ENCODE measurements at regions not wholly inside any gene's neighbourhood (a gene's known extent, or its start where the extent isn't known, plus 50 kb on each side); places are given as distances from the start of the nearest gene placed in this dataset.

DNA sequence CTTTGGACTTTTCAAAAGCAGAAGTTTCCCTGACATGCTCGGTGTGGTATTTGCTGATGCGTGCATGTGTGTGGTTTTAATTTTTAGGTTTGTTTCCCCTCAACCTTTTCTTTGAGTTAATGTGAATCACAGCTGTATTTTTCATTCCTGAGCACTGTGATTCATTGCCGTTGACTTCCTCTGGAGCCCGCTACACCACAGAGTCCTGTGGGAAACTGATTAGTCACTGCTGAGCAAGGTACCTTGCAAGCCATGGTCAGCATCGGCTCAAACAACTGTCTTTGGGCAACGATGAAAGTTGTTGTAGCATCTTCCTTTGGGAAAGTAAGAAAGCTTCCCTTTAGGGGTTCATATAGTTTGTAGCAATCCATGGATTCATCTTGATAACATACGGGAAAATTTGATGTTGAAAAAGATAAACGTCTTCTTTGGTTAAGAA lies 57.5 kb downstream of the RIN2 start:
- no peak overlapping the region for H3K4me3 ChIP-seq (replicated peaks; ENCODE audit: low read depth, low read length)
- TF ChIP-seq, protein P1, sequence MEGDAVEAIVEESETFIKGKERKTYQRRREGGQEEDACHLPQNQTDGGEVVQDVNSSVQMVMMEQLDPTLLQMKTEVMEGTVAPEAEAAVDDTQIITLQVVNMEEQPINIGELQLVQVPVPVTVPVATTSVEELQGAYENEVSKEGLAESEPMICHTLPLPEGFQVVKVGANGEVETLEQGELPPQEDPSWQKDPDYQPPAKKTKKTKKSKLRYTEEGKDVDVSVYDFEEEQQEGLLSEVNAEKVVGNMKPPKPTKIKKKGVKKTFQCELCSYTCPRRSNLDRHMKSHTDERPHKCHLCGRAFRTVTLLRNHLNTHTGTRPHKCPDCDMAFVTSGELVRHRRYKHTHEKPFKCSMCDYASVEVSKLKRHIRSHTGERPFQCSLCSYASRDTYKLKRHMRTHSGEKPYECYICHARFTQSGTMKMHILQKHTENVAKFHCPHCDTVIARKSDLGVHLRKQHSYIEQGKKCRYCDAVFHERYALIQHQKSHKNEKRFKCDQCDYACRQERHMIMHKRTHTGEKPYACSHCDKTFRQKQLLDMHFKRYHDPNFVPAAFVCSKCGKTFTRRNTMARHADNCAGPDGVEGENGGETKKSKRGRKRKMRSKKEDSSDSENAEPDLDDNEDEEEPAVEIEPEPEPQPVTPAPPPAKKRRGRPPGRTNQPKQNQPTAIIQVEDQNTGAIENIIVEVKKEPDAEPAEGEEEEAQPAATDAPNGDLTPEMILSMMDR (IDR thresholded peaks at IDR 0.05; ENCODE audit: low read length, missing control alignments) = peak; percentile 30
- DNase-seq (ENCODE audit: low read depth) = peak; percentile 98

DNA sequence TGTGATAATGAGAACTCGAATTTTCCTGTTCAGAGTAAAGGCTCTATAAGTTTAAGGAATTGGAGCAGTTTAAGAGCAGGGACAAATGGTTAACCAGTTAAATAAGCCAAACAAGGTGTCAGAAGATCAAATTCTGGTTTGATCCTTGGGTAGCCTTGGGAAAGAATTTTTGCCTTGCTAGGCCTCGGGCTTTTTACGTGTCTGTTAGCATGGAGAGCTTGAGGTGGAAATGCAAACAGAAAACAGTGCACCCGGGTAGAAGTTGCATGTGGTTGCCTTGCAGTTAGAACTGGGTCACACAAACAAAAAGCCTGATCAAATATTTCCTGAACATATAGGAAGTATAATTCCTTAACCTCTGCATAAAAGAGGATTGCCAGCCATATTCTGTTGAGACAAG lies 58.3 kb downstream of the RIN2 start:
- DNase-seq (ENCODE audit: low read depth) = no peak
- no peak overlapping the region for H3K4me3 ChIP-seq (replicated peaks; ENCODE audit: low read depth, low read length)
- TF ChIP-seq, protein P1 (IDR thresholded peaks at IDR 0.05; ENCODE audit: low read length, missing control alignments) = no peak

DNA sequence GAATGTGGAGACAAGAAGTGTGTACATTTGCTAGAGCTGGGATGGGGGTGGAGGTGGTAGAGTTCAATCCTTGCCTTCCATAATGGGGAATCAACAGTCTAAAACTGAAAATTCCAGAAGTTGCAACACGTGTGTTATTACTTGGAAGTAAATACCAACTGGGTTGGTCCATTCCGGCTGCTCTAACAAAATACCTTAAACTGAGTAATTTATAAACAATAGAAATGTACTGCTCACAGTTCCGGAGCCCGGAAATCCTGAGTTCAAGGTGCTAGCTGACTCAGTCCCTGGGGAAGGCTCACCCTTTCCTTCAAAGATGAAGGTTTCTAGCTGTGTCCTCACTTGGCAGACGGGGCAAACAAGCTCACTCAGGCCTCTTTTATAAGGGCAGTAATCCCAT lies 59.0 kb downstream of the RIN2 start:
- TF ChIP-seq, protein P1 (IDR thresholded peaks at IDR 0.05; ENCODE audit: low read length, missing control alignments) = no peak
- H3K4me3 ChIP-seq (replicated peaks; ENCODE audit: low read depth, low read length) = no peak overlapping the region
- DNase-seq (ENCODE audit: low read depth) = peak; percentile 98

DNA sequence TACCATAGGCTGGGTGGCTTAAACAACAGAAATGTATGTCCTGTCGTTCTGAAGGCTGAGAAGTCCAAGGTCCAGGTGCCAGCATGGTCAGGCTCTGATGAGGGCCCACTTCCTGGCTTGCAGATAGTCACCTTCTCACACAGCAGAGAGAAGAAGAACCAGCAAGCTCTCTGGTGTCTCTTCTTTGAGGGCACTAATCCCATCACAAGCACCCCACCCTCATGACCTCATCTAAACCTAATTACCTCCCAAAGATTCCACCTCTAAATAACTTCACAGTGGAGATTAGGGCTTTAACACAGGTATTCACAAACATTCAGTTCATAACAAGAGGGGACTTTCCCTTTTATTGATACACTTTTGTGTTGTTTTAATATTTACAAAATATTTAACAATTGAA lies 61.1 kb downstream of the RIN2 start:
- no peak for DNase-seq (ENCODE audit: low read depth)
- no peak overlapping the region for H3K4me3 ChIP-seq (replicated peaks; ENCODE audit: low read depth, low read length)
- TF ChIP-seq, protein P1 (IDR thresholded peaks at IDR 0.05; ENCODE audit: low read length, missing control alignments) = no peak

DNA sequence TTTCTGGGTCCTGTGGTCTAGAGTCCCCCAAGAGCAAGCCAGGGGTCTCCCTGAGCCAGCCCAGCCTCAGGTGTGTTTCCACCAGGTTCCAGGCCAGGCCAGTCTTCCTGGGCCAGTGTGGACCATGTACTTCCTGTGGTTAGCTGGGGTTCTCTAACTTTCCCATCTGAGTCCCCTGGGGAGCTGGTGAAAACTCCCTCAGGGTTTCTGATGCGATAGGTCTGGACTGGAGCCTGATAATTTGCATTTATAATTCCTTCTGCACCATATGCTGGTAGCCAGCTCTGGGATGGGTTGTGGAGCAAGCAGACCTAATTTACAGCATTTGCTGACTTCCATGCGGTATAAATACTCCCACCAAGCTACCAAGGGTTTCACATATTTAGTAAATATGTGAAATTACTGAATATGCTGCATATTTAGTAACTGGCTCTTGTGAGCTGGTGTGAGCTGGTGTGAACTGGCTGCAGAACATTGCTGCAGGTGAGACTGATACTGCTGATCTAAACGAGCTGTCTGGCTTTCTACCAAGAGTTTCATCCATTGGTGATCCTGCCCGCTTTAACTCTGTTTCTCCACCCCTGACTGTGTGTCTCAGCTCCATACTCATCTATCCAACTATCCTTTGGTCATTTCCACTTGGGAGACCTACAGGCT lies 62.6 kb downstream of the RIN2 start:
- TF ChIP-seq, protein P1 (IDR thresholded peaks at IDR 0.05; ENCODE audit: low read length, missing control alignments) = no peak
- no peak for DNase-seq (ENCODE audit: low read depth)
- no peak overlapping the region for H3K4me3 ChIP-seq (replicated peaks; ENCODE audit: low read depth, low read length)

DNA sequence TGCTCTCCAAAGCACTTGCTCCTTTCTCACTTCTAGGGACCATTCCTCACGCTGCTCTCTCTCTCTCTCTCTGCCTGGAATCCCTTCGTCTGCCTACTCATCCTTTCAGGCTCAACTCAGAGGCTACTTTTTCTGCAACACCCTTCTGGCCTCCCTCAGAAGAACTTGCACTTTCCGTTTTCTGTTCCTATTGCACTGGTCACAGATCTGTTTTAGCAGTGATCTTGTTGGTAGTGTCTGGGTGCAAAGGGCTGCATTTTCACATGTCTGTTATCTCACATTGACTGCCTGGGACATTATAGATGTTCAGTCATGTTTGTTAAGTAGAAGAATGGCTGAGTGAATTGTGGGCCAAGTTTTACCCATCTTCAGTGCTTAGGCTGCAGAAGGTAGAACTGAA lies 63.5 kb downstream of the RIN2 start:
- DNase-seq (ENCODE audit: low read depth) = no peak
- TF ChIP-seq, protein P1 (IDR thresholded peaks at IDR 0.05; ENCODE audit: low read length, missing control alignments) = no peak
- no peak overlapping the region for H3K4me3 ChIP-seq (replicated peaks; ENCODE audit: low read depth, low read length)

DNA sequence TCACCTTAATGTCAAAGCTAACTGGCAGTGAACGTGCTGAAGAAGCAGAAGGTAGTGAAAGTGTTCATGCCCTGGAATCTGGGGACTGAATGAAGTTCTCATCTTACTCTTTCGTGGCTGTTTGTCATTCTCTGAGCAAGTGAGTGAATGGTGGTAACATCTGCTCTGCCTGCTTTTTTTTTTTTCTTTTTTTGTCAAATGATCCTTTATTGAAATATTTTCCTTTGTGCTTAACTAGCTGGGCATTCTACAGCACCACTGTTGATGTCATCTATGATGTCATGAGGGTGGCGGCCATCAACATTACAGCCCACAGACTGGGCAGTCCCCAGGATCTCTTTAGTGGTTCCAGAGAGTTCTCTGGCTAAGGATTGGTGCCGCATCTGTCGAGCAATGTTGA lies 65.2 kb downstream of the RIN2 start:
- no peak for DNase-seq (ENCODE audit: low read depth)
- no peak overlapping the region for H3K4me3 ChIP-seq (replicated peaks; ENCODE audit: low read depth, low read length)
- TF ChIP-seq, protein P1 (IDR thresholded peaks at IDR 0.05; ENCODE audit: low read length, missing control alignments) = no peak
